Gastrocnemius medialis (tissue), 4 donors: ENCODE measurements at regions not wholly inside any gene's neighbourhood (a gene's known extent, or its start where the extent isn't known, plus 50 kb on each side); places are given as distances from the start of the nearest gene placed in this dataset.

Experiments
- POLR2A ChIP-seq, 2 donors: fragments of 450-650 bp; IDR thresholded peaks; one replicate each; pipeline ENCODE4 v1.6.1; 2017; ENCODE audit warnings: antibody characterized with exemption in 2 of 2, mild to moderate bottlenecking in 2 of 2, moderate library complexity in 2 of 2
- TF ChIP-seq, protein P1 (sequence below), 5 experiments: fragments of 450-650 bp in 3 of 5; fragments of 200-600 bp in 2 of 5; sonication (generic) in 2 of 5; IDR thresholded peaks in 4 of 5; conservative IDR thresholded peaks in 1 of 5; 1 replicate in 4 of 5; 2 replicates in 1 of 5; pipeline ENCODE4 v1.5.1; 2016 to 2019; ENCODE audit warnings: antibody characterized with exemption in 5 of 5, mild to moderate bottlenecking in 3 of 5, moderate library complexity in 3 of 5

DNA sequence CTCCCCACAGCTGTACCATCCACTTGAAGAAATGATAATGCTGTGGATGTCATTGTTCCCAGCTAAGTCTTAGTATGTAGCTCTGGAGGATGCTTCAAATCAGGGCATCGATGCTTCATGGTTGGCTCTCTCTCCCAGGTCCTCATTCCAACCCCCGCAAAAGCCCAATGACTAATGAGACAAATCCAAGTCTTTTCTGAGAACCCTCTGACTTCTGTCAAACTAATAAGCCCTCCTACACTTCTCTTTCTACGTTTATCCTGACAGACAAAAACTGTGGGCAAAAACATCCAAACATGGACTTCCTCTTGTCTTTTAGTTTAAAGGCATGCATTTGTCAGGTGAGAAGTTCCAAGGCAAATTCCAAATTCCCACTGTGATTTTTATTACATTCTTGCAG is 260.4 kb upstream of the TAC1 start:
- TF ChIP-seq, protein P1, sequence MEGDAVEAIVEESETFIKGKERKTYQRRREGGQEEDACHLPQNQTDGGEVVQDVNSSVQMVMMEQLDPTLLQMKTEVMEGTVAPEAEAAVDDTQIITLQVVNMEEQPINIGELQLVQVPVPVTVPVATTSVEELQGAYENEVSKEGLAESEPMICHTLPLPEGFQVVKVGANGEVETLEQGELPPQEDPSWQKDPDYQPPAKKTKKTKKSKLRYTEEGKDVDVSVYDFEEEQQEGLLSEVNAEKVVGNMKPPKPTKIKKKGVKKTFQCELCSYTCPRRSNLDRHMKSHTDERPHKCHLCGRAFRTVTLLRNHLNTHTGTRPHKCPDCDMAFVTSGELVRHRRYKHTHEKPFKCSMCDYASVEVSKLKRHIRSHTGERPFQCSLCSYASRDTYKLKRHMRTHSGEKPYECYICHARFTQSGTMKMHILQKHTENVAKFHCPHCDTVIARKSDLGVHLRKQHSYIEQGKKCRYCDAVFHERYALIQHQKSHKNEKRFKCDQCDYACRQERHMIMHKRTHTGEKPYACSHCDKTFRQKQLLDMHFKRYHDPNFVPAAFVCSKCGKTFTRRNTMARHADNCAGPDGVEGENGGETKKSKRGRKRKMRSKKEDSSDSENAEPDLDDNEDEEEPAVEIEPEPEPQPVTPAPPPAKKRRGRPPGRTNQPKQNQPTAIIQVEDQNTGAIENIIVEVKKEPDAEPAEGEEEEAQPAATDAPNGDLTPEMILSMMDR (IDR thresholded peaks at IDR 0.05 in 4 of 5, conservative IDR thresholded peaks at IDR 0.05 in 1 of 5): no peak
- no peak for TF ChIP-seq POLR2A (IDR thresholded peaks at IDR 0.05)
